HG03354 (cell line): ENCODE measurements at regions not wholly inside any gene's neighbourhood (a gene's known extent, or its start where the extent isn't known, plus 50 kb on each side); places are given as distances from the start of the nearest gene placed in this dataset.
A peak's percentile ranks its signal among the peaks of the same experiment; 100 is the strongest.
"Not testable (repeated sequence)": the region's sequence is repeated elsewhere in the genome, so short reads cannot be mapped to it uniquely, and the experiment has no call there.

Experiments used
- ATAC-seq: cut with Tn5 transposase; IDR thresholded peaks from one replicate; pipeline ENCODE4 v1.9.1; 2021; ENCODE audit warnings: mild to moderate bottlenecking; ENCODE audit not compliant: unreplicated experiment, poor library complexity, severe bottlenecking

GRCh38 chr7:65699715-65700356 lies 173.0 kb upstream of the VKORC1L1 start:
- not testable (repeated sequence) for ATAC-seq

DNA sequence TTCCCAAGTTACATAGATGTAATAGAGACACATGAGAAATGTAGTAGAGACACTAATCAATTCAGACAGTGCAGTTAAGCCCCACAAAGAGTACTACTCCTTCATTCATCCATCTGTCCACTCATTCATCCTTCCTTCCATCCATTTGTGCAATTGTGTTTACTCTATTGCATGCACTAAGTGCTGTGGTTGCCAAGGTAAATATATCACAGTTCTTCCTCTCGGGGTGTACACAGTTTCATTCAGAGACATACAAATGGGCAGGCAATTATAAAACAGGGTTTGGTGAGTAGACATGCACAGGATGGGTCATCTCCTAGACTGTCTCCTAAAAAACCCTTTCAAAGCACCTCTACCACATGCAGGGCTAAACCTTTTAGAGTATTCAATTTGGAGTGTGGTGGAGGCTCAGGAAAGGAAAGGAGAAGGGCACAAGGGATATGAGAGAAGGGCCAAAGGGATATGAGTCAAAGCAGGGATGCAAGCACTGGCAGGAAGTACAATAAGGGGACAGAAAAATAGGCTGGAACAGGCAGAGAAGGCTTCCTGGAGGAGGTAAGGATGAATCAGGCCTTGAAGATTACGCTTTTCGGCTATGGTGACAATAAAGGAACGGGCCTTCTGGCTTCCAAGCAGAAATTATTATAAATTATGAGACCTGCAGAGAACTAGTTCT lies 153.6 kb upstream of the VKORC1L1 start:
- ATAC-seq, result not testable (repeated sequence)

GRCh38 chr7:65722361-65722792 lies 150.5 kb upstream of the VKORC1L1 start:
- ATAC-seq, result peak; percentile 79

GRCh38 chr7:65727182-65727581 lies 145.7 kb upstream of the VKORC1L1 start:
- ATAC-seq, result not testable (repeated sequence)

DNA sequence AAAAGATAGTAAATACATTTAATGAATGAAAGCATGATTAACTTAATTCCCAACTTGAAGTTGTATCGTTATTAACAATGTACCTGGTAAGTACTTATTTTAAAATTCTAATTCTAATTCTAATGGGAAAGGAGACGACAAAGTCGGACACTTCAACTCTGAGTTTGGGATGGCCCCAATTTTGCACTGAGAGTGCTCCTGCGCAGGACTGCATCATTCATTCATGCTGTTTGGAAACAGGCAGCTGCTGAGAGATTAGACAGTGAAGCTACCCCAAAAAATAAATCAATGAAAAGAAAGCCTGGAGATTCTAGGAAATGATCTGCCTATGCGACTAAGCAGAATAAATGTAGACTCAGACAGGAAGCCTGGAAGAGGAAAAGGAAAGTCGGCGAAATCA lies 141.7 kb upstream of the VKORC1L1 start:
- ATAC-seq, result no peak

DNA sequence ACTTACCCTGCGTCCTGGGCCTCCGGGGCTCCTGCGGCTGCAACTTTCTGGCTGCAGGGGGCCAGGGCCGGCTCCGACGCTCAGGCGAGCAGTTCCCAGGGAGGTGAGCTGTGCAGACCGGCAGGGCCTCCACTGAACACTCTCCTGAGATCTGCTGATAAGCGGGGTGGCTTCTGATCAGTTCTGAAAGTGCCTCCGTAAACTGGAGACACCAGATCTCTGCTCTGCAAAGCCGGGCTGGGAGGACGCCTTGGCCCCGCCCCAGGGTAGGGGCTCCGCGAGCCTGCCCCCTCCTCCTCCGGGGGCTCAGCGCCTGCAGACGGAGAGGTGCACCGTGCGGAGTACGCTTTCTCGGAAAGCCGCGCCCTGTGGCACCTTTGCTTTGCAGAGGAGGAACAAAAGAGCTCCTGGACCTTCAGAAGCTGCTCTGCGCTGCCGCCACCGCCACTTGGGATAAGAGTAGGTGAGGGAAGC lies 141.3 kb upstream of the VKORC1L1 start:
- peak; percentile 56 for ATAC-seq

- ATAC-seq, result no peak
Measured at GRCh38 chr7:65744406-65744805, 128.5 kb upstream of the VKORC1L1 start.

- no peak for ATAC-seq
Measured at GRCh38 chr7:65746398-65746669, 126.5 kb upstream of the VKORC1L1 start.

- ATAC-seq, result no peak
Measured at GRCh38 chr7:65749039-65749438, 123.8 kb upstream of the VKORC1L1 start.

DNA sequence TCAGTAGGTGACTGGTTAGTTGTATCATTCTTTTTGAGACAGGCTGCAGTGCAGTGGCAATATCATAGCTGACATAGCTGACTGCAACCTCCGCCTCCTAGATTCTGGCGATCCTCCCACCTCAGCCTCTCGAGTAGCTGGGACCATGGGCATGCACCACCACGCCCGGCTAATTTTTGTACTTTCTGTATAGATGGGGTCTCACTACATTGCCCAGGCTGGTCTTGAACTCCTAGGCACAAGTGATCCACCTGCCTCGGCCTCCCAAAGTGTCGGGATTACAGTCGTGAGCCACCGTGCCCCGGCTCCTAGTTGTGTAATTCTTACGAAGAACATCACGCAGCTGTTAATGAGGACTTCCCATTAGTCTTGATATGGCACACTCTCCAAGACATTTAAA lies 123.4 kb upstream of the VKORC1L1 start:
- no peak for ATAC-seq

DNA sequence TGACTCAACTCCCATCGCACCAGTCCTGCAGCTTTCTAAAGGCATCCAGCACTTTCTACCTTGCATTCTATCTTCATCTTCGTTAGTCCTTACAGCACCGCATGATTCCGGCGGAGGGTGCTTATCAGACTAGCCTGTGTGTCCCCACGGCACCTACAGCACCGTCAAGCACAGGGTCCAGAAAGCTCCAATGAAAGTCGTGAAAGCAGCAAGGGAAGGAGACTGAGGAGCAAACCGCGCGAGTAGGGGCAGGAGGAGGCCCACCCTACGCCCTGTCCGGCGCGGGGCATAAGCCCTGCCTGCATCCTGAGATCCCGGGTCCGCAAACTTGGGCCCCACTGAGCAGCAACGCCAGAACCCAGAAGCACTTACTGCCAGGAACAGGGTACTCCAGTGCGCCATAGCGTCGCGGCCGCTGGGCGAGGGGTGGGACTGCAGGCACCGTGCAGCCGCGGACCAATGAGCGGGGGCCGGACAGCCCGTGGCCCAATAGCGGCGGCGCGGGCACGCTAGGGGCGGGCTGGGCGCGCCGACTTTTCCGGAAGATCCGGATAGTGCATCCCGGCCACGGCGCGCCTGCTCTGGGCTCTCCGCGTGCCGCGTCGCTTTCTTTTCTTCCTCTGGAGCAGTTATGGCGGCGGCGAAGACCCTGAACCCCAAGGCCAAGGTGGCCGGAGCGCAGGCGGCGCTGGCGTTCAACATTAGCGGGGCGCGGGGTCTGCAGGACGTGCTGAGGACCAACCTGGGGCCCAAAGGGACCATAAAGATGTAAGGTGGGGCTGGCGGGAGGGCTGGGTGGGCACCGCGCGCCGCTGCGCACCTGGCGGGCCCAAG lies 122.1 kb upstream of the VKORC1L1 start:
- peak; percentile 99 for ATAC-seq

DNA sequence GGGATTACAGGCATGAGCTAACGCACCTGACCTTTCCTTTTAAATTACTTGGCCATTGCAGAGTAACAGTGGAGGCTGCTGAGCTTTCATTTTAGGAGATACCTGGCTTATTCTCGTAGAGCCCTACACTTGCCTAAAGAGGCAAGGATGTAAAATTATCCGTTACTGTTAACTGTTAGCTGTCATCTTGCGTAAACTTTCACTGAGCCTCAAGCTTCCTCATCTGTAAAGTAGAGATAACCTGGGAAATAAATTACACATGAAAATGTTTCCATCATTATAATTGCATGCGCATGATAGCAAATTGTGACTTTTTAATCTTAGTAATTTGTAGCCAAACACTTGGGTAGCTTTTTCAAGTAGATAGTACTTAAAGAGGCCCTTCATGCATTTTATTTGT lies 118.8 kb upstream of the VKORC1L1 start:
- not testable (repeated sequence) for ATAC-seq

- not testable (repeated sequence) for ATAC-seq
Measured at GRCh38 chr7:65758991-65759390, 113.9 kb upstream of the VKORC1L1 start.

DNA sequence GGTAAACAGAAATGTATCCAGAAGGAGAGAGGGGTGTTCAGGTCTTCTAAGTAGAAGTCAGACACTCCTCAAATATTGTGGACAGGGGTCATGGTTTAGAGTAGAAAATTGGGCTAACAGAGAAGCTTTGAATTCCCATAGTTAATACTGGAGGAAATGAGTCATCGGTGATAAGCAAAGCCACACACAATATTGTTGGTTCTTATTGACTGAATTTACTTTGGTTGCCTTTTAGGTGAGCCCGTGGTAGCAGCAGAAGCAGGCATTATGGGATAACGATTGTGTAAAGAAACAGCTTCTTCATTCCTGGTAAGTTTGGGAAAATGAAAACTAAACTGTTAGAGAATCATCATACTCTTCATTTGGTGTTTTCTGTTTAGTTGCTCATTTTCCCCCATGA lies 110.2 kb upstream of the VKORC1L1 start:
- not testable (repeated sequence) for ATAC-seq

GRCh38 chr7:65763114-65763513 lies 109.8 kb upstream of the VKORC1L1 start:
- ATAC-seq, result not testable (repeated sequence)

DNA sequence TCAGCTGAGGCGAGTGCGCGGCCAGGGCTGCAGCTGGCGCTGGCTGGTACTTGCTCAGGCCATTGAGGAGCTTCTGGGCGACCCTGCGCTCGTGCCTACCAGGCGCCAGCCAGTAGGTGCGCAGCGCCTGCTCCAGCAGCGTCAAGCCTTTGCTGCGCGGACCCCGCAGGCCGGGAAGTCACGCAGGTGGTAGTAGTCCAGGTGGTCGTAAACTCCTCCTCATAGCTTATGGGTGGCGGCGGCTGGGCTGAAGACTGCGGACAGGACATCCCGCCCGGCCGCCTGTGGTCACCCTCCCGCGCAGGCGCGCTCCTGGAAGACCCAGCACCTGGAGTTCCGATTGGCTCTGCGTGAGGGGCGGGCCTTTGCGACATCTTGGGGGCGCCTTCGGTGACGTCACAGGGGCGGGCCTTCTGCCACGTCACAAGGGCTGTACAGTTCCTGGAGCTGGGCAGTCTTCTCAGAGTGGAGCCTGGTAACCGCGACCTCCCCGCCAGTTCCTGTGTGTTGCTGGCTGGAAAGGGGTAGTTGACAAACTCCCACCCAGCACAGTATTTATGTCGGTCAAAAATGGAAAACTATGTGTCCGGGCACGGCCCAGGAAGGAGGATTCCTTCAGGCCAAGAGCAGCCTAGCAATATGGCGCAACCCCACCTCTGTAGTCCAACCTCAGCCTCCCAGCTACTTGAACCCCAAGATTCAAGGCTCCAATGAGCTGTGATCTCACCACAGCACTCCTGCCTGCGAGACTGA lies 102.2 kb upstream of the VKORC1L1 start:
- peak; percentile 98 for ATAC-seq

- ATAC-seq, result not testable (repeated sequence)
Measured at GRCh38 chr7:65771226-65771569, 101.7 kb upstream of the VKORC1L1 start.

- ATAC-seq, result not testable (repeated sequence)
Measured at GRCh38 chr7:65776677-65777076, 96.2 kb upstream of the VKORC1L1 start.

- ATAC-seq, result not testable (repeated sequence)
Measured at GRCh38 chr7:65789943-65790342, 82.9 kb upstream of the VKORC1L1 start.

DNA sequence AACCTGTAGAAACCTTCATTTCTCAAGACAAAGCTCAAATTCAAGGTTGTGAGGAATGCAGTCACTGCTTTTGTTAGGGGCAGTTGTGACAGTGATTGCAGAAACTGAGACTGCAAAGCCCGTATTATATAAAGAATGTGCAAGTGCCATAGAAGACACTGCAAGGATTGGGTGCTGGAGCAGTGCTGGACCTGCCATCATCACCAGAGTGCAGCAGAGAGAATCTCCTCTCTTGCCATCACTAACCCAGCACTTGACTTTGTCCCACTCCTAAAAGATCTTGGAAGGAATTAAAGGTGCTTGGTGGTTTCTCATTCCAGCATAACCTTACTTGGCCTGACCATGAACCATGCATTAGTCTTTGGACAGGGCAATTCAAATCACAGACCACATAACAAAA lies 81.1 kb upstream of the VKORC1L1 start:
- ATAC-seq, result not testable (repeated sequence)
